GM18505 (cell line): ENCODE measurements at regions not wholly inside any gene's neighbourhood (a gene's known extent, or its start where the extent isn't known, plus 50 kb on each side); places are given as distances from the start of the nearest gene placed in this dataset.

Source experiments
- ATAC-seq: cut with Tn5 transposase; IDR thresholded peaks from one replicate; pipeline ENCODE4 v1.9.1; 2021; ENCODE audit not compliant: unreplicated experiment
- POLR2A ChIP-seq: IDR thresholded peaks from 4 replicates; pipeline ENCODE4 v1.6.1; 2011; ENCODE audit warnings: borderline replicate concordance; ENCODE audit not compliant: insufficient read depth, insufficient read length; ENCODE audit errors: extremely low read depth

DNA sequence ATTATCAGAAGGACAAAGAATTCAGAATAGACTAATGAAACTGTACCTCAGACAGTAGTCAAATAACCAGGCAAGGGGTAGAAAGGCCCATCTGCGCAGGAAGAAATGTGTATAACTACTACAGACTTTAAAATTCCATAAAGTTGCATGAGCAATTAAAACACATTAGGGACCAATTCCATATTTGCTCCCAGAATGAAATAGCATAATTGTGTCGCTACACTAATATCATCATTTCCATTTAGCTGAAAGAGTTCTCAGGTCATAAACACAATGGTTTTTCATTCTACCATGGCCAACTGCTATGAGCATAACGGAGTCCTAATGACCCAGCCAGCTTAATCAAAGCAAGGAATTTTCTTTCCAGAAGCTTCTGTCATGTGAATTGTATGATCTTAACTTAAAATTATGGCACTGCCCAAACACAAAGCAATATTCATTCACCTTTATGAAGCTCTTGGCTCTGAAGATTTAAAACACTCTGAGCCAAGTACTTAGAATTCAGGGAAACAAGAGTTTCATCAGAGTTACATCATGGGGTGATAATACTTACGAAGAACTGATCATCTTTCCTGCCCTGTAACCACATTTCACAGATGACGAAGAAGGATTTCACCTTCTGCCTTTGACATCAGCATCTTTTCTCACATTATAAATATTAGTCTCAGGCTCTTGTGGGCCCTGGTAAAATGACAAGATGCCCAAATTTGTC, 98.1 kb upstream of the DOCK1 start:
- no peak for TF ChIP-seq POLR2A
- no peak for ATAC-seq

DNA sequence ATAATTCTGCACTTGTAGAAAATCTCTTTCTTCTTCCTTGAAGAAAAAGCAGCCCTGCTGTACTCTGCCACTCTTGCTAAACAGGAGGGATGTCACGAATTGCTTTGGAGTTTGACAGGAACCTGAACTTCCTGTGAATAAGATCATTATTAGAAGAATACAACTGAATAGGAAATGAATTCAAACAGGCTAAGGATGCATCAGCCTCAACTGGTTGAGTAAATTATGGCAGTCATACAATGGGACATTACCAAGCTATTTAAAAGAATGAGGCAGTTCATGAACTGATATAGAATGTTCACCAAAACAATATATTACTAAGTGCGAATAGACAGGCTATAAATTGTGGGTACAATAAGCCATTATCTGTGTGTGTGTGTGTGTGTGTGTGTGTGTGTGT, 97.1 kb upstream of the DOCK1 start:
- ATAC-seq, result no peak
- TF ChIP-seq POLR2A, result no peak

DNA sequence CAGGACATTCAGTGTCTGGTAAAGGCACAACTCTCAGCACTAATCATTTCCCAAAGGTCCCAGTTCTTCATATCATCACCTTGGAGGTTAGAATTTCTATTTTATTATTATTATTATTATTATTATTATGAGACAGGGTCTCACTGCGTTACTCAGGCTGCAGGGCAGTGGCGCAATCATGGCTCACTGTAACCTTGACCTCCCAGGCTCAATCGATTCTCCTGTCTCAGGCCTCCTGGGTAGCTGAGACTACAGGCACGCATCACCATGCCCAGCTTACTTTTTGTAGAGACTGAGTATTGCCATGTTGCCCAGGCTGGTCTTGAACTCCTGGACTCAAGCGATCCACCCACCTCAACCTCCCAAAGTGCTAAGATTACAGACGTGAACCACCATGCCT, 91.8 kb upstream of the DOCK1 start:
- ATAC-seq, result no peak
- no peak for TF ChIP-seq POLR2A

GRCh38 chr10:126833542-126833941, 71.7 kb upstream of the DOCK1 start:
- ATAC-seq, result no peak
- no peak for TF ChIP-seq POLR2A

- no peak for ATAC-seq
- TF ChIP-seq POLR2A, result no peak
Observed at GRCh38 chr10:126836009-126836408, 69.2 kb upstream of the DOCK1 start.

GRCh38 chr10:126838316-126838715, 66.9 kb upstream of the DOCK1 start:
- no peak for ATAC-seq
- no peak for TF ChIP-seq POLR2A

DNA sequence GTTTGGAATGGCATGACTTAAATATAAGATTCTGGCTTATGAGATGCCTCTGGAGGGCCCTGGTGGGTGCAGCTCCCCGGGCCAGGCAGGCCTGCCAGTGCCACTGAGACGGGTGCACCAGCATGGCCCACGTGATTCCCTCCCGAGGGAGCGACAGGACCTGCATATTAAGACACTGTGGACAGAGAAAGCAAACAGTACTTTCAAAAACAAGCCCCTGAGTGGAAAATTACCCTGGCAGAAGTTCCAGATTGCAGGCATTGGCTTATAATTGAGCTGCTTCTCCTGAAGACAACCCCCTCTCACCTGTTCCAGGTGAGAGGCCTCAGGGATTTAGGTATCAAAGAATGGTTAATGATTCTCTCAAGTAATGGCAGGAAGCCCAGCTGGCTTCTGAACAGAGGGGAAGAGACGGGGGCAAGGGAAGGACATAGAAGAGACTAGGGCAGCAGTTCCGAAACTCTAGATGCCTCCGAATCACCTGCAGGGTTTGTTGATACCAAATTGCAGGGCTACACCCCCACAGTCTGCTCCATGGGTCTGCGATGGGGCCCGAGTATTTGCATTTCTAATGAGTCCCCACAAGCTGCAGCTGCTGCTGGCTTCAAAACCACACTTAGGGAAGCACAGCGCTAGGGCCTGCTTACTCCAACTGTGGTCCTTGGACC, 66.0 kb upstream of the DOCK1 start:
- ATAC-seq, result no peak
- TF ChIP-seq POLR2A, result no peak

DNA sequence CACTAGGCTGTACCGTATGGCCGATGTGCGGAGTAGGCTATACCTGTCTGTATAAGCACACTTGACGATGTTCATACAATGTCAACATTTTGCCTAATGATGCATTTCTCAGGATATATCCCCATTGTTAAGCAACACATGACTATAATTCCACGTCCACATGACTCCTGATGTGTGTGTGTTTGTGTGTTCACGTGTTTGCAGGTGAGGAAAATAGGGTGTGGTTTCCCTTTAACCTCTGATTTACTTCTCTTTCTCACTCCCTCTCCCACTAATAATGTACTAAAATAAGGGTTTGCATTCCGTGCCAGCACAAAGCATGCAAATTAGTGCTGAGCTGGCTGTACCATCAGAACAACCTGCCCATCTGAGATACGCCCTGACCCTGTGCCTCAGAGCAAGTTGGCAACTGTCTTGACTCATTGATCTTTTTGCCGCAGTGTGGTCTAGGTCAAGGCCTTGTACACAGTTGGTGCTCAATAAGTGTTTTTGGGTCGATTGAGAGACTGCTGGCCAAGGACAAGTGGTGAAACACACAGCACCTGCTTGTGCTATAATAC, 64.6 kb upstream of the DOCK1 start:
- TF ChIP-seq POLR2A, result no peak

DNA sequence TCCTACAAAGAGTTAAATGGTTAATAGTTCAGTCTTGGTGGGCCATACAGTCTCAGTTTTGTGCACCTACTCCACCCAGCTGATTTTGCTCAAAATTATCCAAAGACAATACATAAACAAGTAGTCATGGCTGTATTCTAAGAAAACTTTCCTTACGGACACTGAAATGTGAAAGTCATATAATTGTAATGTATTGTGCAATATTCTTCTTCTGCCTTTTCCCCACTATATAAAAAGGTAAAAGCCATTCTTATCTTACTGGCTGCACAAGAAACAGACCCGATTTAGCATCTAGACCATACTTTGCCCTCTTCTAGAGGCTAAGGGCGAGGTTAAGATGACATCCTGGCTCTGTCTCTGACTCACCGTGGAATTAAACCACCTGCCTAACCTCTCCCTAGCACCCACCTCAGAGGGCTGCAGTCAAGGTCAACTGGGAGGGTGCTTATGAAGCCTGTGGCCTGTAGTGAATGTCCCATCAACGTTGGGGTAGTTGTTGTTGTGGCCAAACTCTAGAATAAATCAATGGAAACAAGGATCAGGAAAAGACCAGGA, 63.8 kb upstream of the DOCK1 start:
- ATAC-seq, result no peak

More for the DNA sequence above, 64.6 kb upstream of the DOCK1 start:
- ATAC-seq, result no peak

DNA sequence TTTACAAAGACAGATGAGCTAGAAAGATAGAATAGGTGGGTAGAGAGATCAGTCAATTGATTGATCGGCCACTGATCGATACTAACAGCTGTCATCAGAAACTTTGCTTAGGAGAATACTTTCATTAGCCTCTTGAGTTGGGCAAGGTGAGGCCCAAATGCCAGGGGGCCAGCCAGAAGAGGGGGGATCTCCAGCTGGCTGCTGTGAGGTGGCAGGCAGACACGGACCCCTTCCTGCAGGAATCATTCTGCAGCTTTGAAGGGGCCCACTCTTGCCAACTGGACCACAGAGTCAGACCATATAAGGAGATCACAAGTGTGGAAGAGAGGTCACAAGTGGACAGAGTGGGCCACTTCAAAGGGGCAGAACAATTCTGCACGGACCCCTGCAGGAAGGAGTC, 62.9 kb upstream of the DOCK1 start:
- TF ChIP-seq POLR2A, result no peak
- ATAC-seq, result no peak

More for the DNA sequence above, 63.8 kb upstream of the DOCK1 start:
- no peak for TF ChIP-seq POLR2A

- ATAC-seq, result no peak
- TF ChIP-seq POLR2A, result no peak
Observed at GRCh38 chr10:126842836-126843235, 62.4 kb upstream of the DOCK1 start.

DNA sequence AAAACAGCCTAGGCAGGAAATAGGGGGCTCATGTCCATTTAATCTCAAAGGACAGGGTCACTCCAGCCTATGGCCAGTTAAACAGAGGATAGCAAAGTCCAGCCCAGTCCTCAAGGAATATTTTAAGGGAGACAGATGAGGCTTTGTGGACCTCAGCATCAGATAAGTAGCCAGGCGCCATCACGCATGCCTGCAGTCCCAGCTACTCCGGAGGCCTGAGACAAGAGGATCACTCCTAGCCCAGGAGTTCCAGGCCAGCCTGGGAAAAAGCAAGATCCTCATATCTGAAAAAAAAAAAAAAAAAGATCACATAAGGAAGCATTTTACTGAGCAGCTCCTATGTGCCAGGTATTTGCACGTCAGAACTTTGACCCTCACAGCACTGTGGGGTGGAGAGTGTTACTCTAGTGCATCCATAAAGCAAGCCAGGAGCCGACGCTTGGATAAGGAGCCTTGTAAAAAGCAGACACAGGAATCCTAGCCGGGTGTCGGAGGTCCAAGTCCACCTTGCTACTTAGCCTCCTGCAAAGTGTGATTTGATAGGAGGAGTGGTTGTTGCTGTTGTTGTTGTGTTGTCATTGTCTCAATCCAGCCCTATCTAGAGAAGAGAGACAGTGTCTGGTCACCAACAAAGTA, 61.8 kb upstream of the DOCK1 start:
- no peak for ATAC-seq
- no peak for TF ChIP-seq POLR2A

GRCh38 chr10:126844406-126844805, 60.8 kb upstream of the DOCK1 start:
- TF ChIP-seq POLR2A, result no peak
- ATAC-seq, result no peak
